Body of pancreas (tissue), 4 donors: ENCODE measurements at regions not wholly inside any gene's neighbourhood (a gene's known extent, or its start where the extent isn't known, plus 50 kb on each side); places are given as distances from the start of the nearest gene placed in this dataset.

Source experiments
- ATAC-seq: fragments of 150-250 bp; one replicate; pipeline ENCODE4 v1.9.1; 2016
- DNase-seq, 4 donors: peaks; one replicate each; pipeline ENCODE4 v3.0.0-alpha.2; 2019
- H3K27ac ChIP-seq, 4 donors: fragments of 200-600 bp; sonication (generic); 1 replicate in 3 of 4; 2 replicates in 1 of 4; pipeline versions ENCODE4 v1.5.1 to v1.6.1; 2016 to 2019; ENCODE audit warnings: mild to moderate bottlenecking in 1 of 4, mixed read lengths in 1 of 4, moderate library complexity in 1 of 4
- H3K27me3 ChIP-seq, 2 donors: fragments of 200-600 bp; sonication (generic); one replicate each; pipeline ENCODE4 v1.6.0; 2016; ENCODE audit warnings: mild to moderate bottlenecking in 1 of 2
- H3K36me3 ChIP-seq, 2 donors: fragments of 200-600 bp; sonication (generic); replicated peaks in 1 of 2; 2 replicates each; pipeline ENCODE4 v1.5.1; 2016; ENCODE audit warnings: low read depth in 2 of 2; ENCODE audit not compliant: insufficient read depth in 1 of 2
- H3K4me1 ChIP-seq: fragments of 200-600 bp; sonication (generic); one replicate; pipeline ENCODE4 v1.6.0; 2016
- H3K4me3 ChIP-seq, 2 donors: fragments of 200-600 bp; sonication (generic); 1 replicate in 1 of 2; 2 replicates in 1 of 2; pipeline ENCODE4 v1.5.1; 2016 to 2019
- H3K9me3 ChIP-seq, 3 donors: fragments of 200-600 bp; sonication (generic); 1 replicate in 2 of 3; 2 replicates in 1 of 3; pipeline ENCODE4 v1.5.1; 2016
- CTCF ChIP-seq, 7 experiments: fragments of 450-650 bp in 4 of 7; fragments of 200-600 bp in 3 of 7; sonication (generic) in 3 of 7; IDR thresholded peaks; one replicate each; pipeline ENCODE4 v1.5.1; 2016 to 2019; ENCODE audit warnings: antibody characterized with exemption in 7 of 7
- POLR2A ChIP-seq, 3 donors: fragments of 450-650 bp; IDR thresholded peaks; one replicate each; pipeline ENCODE4 v1.6.1; 2016; ENCODE audit warnings: antibody characterized with exemption in 3 of 3, mild to moderate bottlenecking in 2 of 3
- WGBS, 2 donors: methylation state at CpG; one replicate each; pipeline ENCODE4 v1.1.5; 2017; 5-methylcytosine and 5-hydroxymethylcytosine counted together
- intact Hi-C: fragments of 100-400 bp; cut with DNase I; formaldehyde crosslinking; loops from one replicate; pipeline ENCODE4 v1.15.1; 2023

GRCh38 chr7:153581419-153581818 lies 470.8 kb upstream of the DPP6 start:
- 31 to 33% methylated on average over 3 of the region's 3 CpGs for WGBS, 2 donors
- Histone ChIP-seq H3K36me3 (no peaks in the 10 kb centered on the region), H3K27ac (no peak overlapping the region), H3K9me3 (peaks cover 0 to 13% (median 0%) of the 10 kb centered on the region in 3 donors), H3K4me1 (no peaks in the 10 kb centered on the region), H3K27me3 (no peaks in the 10 kb centered on the region), H3K4me3 (no peak overlapping the region)
- ATAC-seq (no peak), DNase-seq (no peak)
- no peak for TF ChIP-seq POLR2A (IDR thresholded peaks at IDR 0.05)
- no peak for TF ChIP-seq CTCF (IDR thresholded peaks at IDR 0.05)
- intact Hi-C loops: no loop called here

GRCh38 chr7:153584132-153584531 lies 468.1 kb upstream of the DPP6 start:
- H3K4me3 ChIP-seq: no peak overlapping the region
- H3K27ac ChIP-seq: no peak overlapping the region
- TF ChIP-seq CTCF (IDR thresholded peaks at IDR 0.05): no peak
- TF ChIP-seq POLR2A (IDR thresholded peaks at IDR 0.05): no peak
- DNase-seq (no peak), ATAC-seq (no peak)
- no peaks in the 10 kb centered on the region for H3K36me3 ChIP-seq
- no peaks in the 10 kb centered on the region for H3K9me3 ChIP-seq
- no peaks in the 10 kb centered on the region for H3K27me3 ChIP-seq
- intact Hi-C loops: no loop called here
- H3K4me1 ChIP-seq: no peaks in the 10 kb centered on the region
- 51 to 67% methylated on average over 3 of the region's 3 CpGs for WGBS, 2 donors

- no peak for ATAC-seq
- no peaks in the 10 kb centered on the region for H3K9me3 ChIP-seq
- H3K36me3 ChIP-seq: no peaks in the 10 kb centered on the region
- no peaks in the 10 kb centered on the region for H3K4me1 ChIP-seq
- no peak for DNase-seq
- intact Hi-C loops: no loop called here
- 63 to 69% methylated on average over 5 of the region's 5 CpGs for WGBS, 2 donors
- H3K4me3 ChIP-seq: no peak overlapping the region
- TF ChIP-seq POLR2A (IDR thresholded peaks at IDR 0.05) (no peak), CTCF (IDR thresholded peaks at IDR 0.05) (no peak)
- H3K27ac ChIP-seq: no peak overlapping the region
- no peaks in the 10 kb centered on the region for H3K27me3 ChIP-seq
Observed at GRCh38 chr7:153588586-153588985, 463.6 kb upstream of the DPP6 start.

- intact Hi-C loops: no loop called here
- 58 to 68% methylated on average over 16 of the region's 16 CpGs for WGBS, 2 donors
- no peak for TF ChIP-seq POLR2A (IDR thresholded peaks at IDR 0.05)
- no peak for TF ChIP-seq CTCF (IDR thresholded peaks at IDR 0.05)
Observed at GRCh38 chr7:153590136-153590535, 462.1 kb upstream of the DPP6 start.

GRCh38 chr7:153590571-153590970 lies 461.6 kb upstream of the DPP6 start:
- ATAC-seq (no peak), DNase-seq (no peak)
- no peak overlapping the region for H3K27ac ChIP-seq
- no peaks in the 10 kb centered on the region for H3K4me1 ChIP-seq
- no peak for TF ChIP-seq CTCF (IDR thresholded peaks at IDR 0.05)
- no peak for TF ChIP-seq POLR2A (IDR thresholded peaks at IDR 0.05)
- no peaks in the 10 kb centered on the region for H3K27me3 ChIP-seq
- 75 to 77% methylated on average over 11 of the region's 11 CpGs for WGBS, 2 donors
- intact Hi-C loops: no loop called here
- no peak overlapping the region for H3K4me3 ChIP-seq
- H3K36me3 ChIP-seq: no peaks in the 10 kb centered on the region
- no peaks in the 10 kb centered on the region for H3K9me3 ChIP-seq

More at GRCh38 chr7:153590136-153590535, 462.1 kb upstream of the DPP6 start:
- no peaks in the 10 kb centered on the region for H3K36me3 ChIP-seq
- H3K9me3 ChIP-seq: no peaks in the 10 kb centered on the region
- no peak for ATAC-seq
- no peaks in the 10 kb centered on the region for H3K27me3 ChIP-seq
- H3K4me3 ChIP-seq: no peak overlapping the region
- no peak overlapping the region for H3K27ac ChIP-seq
- H3K4me1 ChIP-seq: no peaks in the 10 kb centered on the region
- DNase-seq: no peak
